Lower leg skin (tissue), 4 donors: ENCODE measurements at regions not wholly inside any gene's neighbourhood (a gene's known extent, or its start where the extent isn't known, plus 50 kb on each side); places are given as distances from the start of the nearest gene placed in this dataset.
A peak's percentile ranks its signal among the peaks of the same experiment; 100 is the strongest.

Source experiments
- DNase-seq, 2 donors: peaks; one replicate each; pipeline ENCODE4 v3.0.0-alpha.2; 2019; ENCODE audit warnings: low spot score in 2 of 2
- H3K4me3 ChIP-seq: fragments of 200-600 bp; sonication (generic); 2 replicates; pipeline ENCODE4 v1.5.1; 2017; ENCODE audit warnings: mild to moderate bottlenecking, low read depth; ENCODE audit not compliant: poor library complexity, severe bottlenecking
- POLR2A ChIP-seq, 2 donors: fragments of 450-650 bp; IDR thresholded peaks; one replicate each; pipeline ENCODE4 v1.6.1; 2016 to 2017; ENCODE audit warnings: antibody characterized with exemption in 2 of 2, mild to moderate bottlenecking in 1 of 2, moderate library complexity in 1 of 2
- whole genome bisulfite sequencing, 2 donors: methylation state at CpG; one replicate each; pipeline ENCODE4 v1.1.5; 2018; 5-methylcytosine and 5-hydroxymethylcytosine counted together
- intact Hi-C: fragments of 100-400 bp; cut with DNase I; formaldehyde crosslinking; loops from one replicate; pipeline ENCODE4 v1.15.0; 2023; ENCODE audit warnings: low total_unique reads
- TF ChIP-seq, protein P1 (sequence below), 3 donors: fragments of 450-650 bp; IDR thresholded peaks; one replicate each; pipeline ENCODE4 v1.5.1; 2016; ENCODE audit warnings: antibody characterized with exemption in 3 of 3, mild to moderate bottlenecking in 3 of 3, moderate library complexity in 2 of 3

DNA sequence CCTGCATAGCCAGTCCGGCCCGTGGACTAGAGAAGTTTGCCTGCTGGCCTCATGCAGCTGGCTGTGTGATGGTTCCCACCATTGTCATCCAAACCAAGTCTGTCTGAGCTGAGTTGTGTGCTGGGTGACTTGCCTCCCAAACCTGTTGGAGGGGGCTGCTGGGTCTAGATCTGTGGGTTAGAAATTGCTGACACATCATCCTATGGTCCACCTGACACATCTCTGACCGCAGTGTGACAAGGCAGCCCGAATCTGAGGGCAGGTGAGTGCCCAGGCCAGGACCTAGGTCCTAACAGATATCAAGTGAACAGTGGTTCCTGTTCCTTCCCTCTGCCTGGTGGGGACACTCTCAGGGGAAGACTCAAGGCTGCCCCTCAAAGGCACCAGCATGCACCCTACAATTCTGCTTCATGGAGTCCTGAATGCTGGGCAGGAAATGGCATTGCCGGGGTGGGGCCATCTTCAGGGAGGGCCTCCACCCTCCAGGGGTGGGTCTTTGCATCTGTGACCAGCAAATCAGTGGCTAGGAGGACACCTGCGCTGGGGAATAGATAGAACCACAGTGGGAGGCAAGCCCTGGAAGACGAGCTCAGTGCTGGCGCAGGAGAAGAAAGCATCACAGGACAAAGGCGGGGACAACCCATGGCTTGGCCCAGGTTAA lies 117.9 kb upstream of the ID2 start:
- intact Hi-C loops: no loop called here
- TF ChIP-seq POLR2A (IDR thresholded peaks at IDR 0.05): no peak
- TF ChIP-seq, protein P1, sequence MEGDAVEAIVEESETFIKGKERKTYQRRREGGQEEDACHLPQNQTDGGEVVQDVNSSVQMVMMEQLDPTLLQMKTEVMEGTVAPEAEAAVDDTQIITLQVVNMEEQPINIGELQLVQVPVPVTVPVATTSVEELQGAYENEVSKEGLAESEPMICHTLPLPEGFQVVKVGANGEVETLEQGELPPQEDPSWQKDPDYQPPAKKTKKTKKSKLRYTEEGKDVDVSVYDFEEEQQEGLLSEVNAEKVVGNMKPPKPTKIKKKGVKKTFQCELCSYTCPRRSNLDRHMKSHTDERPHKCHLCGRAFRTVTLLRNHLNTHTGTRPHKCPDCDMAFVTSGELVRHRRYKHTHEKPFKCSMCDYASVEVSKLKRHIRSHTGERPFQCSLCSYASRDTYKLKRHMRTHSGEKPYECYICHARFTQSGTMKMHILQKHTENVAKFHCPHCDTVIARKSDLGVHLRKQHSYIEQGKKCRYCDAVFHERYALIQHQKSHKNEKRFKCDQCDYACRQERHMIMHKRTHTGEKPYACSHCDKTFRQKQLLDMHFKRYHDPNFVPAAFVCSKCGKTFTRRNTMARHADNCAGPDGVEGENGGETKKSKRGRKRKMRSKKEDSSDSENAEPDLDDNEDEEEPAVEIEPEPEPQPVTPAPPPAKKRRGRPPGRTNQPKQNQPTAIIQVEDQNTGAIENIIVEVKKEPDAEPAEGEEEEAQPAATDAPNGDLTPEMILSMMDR (IDR thresholded peaks at IDR 0.05): no peak
- WGBS, 2 donors: 92 to 93% methylated on average over 9 of the region's 9 CpGs
- no peak for DNase-seq
- no peak overlapping the region for H3K4me3 ChIP-seq

DNA sequence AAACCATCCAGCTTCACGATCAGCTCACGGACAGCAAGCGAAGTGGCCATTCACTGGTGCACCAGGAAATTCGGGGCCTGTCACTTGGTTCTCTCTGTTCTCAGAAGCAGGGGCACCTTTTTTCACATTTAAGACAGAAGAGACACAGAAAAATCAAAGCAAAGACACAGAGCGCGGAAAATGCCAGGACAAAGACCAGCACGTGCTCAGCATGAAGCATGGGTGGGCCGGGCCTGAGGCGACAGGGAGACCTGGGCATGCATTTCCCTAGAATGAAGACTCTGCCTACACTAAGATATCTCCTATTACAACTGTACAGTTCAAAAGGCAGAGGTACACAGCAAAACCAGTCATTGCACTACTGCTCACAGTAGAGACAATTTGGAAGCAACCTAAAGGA lies 117.4 kb upstream of the ID2 start:
- no peak overlapping the region for H3K4me3 ChIP-seq
- TF ChIP-seq, protein P1 (IDR thresholded peaks at IDR 0.05): no peak
- no peak for TF ChIP-seq POLR2A (IDR thresholded peaks at IDR 0.05)
- DNase-seq: no peak
- intact Hi-C loops: no loop called here
- WGBS, 2 donors: 95 to 96% methylated on average over 9 of the region's 9 CpGs

DNA sequence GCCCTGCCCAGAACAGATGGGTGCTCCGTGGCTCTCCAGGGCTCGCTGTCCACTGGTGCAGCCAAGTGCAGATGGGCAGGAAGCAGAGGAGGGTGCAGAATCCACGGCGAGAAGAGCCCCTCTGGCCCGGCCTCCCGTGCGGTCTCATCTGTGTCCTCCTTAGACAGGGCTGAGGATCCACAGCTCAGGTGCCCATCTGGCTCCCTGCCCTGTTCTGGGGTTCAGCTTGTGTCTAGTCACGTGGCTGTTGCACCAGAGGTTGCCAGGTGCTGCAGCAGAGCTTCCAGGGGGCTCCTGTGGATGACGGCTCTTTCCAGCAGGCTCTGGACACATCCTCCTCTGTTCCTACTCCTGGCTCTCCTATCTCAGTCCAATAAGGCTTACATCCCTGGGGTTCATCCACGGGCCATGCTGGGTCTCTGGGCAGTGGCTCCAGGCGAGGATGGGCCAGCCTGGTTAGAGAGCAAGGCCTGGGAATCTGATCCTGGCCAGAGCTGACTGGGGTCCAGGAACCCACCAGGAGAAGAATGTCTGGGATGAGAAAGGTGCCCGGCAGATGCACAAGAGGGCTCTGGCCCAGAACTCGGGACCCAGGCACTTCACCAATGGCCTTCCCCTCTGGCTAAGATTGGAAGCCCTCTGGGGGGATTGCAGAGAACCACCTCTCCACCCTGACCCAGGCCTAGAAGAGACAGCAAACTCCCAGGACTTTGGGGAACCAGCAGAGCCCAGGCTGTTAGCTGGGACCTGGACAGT lies 116.3 kb upstream of the ID2 start:
- no peak overlapping the region for H3K4me3 ChIP-seq
- WGBS, 2 donors: 85 to 92% methylated on average over 12 to 13 of the region's 13 CpGs
- DNase-seq: peak in 1 of 2 donors; percentile 81
- TF ChIP-seq, protein P1 (IDR thresholded peaks at IDR 0.05): no peak
- TF ChIP-seq POLR2A (IDR thresholded peaks at IDR 0.05): no peak
- intact Hi-C loops: no loop called here

DNA sequence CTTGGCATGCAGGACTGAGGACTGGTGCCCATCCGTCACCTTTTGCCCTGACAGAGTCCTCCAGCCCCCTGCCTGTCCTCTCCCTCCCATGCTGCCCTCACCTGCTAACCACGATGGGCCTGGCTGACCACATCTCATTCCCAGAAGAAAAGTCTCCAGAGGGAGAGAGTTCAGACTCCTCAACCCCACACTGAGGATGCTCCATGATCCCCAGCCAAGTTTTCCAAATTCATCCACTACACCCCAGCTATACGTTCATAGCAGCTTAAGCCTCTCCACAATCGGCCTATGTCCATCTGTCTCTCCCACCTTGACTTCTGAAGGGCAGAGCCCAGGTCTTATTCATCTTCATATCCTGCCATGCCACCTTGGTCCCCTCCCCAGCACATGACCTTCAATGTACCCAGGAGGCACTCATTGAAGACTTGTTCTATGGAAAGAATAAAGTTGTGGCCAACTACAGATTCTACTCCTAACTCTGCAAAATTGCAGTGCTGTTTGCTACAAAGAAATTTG lies 115.6 kb upstream of the ID2 start:
- H3K4me3 ChIP-seq: no peak overlapping the region
- TF ChIP-seq, protein P1 (IDR thresholded peaks at IDR 0.05): no peak
- TF ChIP-seq POLR2A (IDR thresholded peaks at IDR 0.05): no peak
- DNase-seq: no peak
- intact Hi-C loops: no loop called here
- WGBS, 2 donors: 88 to 93% methylated on average over 4 of the region's 4 CpGs

DNA sequence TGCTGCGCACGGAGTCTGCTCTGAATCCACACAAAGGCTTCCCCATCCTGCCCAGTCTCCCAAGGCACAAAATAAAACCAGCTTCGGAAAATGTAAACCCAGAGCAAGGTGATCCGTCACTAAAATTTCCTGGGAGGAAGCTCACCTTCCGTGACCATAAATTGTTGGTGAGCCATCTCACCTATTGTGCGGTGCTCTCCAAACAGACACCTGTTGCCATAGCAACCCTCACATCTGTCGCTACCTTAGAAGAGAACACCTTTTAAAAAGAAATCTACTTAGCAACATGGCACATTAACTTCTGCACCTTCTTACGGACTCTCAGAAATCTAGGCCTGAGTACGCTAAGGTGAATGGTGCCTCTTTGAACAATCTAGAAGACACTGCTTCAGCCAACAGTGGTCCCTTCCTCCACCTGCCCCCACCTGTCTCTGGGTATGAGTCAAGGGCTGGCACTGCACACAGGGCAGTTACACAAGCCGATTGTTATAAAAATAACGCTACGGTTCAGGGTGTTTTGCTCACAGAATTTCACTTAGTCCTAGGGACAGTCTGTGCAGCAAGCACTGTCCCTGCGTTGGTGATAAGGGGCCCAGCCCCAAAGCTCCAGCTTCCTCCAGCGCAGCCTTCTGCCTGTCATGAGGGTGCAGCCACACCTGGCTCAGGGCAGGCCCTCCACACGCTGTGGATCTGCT lies 114.9 kb upstream of the ID2 start:
- WGBS, 2 donors: 88 to 91% methylated on average over 15 of the region's 15 CpGs
- DNase-seq: peak in 1 of 2 donors; percentile 58
- H3K4me3 ChIP-seq: no peak overlapping the region
- TF ChIP-seq POLR2A (IDR thresholded peaks at IDR 0.05): no peak
- TF ChIP-seq, protein P1 (IDR thresholded peaks at IDR 0.05): no peak
- intact Hi-C loops: no loop called here
